IMR-90 (cell line): ENCODE measurements at regions not wholly inside any gene's neighbourhood (a gene's known extent, or its start where the extent isn't known, plus 50 kb on each side); places are given as distances from the start of the nearest gene placed in this dataset.

ENCODE experiments used
- ATAC-seq: fragments of 200-7000 bp; cut with Tn5 transposase; 2 replicates; pipeline ENCODE4 v1.9.1; 2020; ENCODE audit warnings: low read depth, mild to moderate bottlenecking, moderate library complexity
- BruUV-seq: library from RNA; stranded (reverse); fragments of 400-500 nt; replicated peaks from 2 replicates; lab custom pipeline; 2021; lab: Mats Ljungman, UMichigan
- CTCF ChIA-PET: fragments of 300-600 bp; formaldehyde crosslinking; extraction: SDS; loops from one replicate; lab custom pipeline; 2021; ENCODE audit warnings: antibody characterized with exemption; lab: Yijun Ruan, JAX
- POLR2A ChIA-PET: fragments of 300-600 bp; sonication (Branson Sonifier 250); formaldehyde crosslinking; loops from one replicate; lab custom pipeline; 2022; ENCODE audit warnings: antibody characterized with exemption; ENCODE audit not compliant: unreplicated experiment; lab: Charles Lee
- DNase-seq: peaks from one replicate; pipeline ENCODE4 v3.0.0; 2013
- H2AFZ ChIP-seq: replicated peaks from 2 replicates; pipeline ENCODE3; 2013; ENCODE audit warnings: low read length, mild to moderate bottlenecking; ENCODE audit not compliant: poor library complexity
- H2AK5ac ChIP-seq: 2 replicates; pipeline ENCODE4 v1.6.1; 2013; ENCODE audit warnings: low read depth, low read length, inconsistent platforms
- H2AK9ac ChIP-seq: replicated peaks from 2 replicates; pipeline ENCODE3; 2013; ENCODE audit warnings: mild to moderate bottlenecking, low read depth, low read length, moderate library complexity; ENCODE audit not compliant: poor library complexity
- H2BK120ac ChIP-seq: 2 replicates; pipeline ENCODE4 v1.6.1; 2013; ENCODE audit warnings: low read depth, low read length, inconsistent platforms
- H2BK15ac ChIP-seq: 3 replicates; pipeline ENCODE4 v1.6.1; 2013; ENCODE audit warnings: low read depth, low read length, inconsistent platforms
- H2BK20ac ChIP-seq: 2 replicates; pipeline ENCODE4 v1.6.1; 2013; ENCODE audit warnings: low read depth, mild to moderate bottlenecking, inconsistent platforms, low read length, moderate library complexity
- H2BK5ac ChIP-seq: 2 replicates; pipeline ENCODE4 v1.6.1; 2013; ENCODE audit warnings: mild to moderate bottlenecking, low read depth, low read length, inconsistent platforms; ENCODE audit not compliant: poor library complexity, severe bottlenecking
- H3K14ac ChIP-seq: replicated peaks from 2 replicates; pipeline ENCODE4 v1.6.1; 2013; ENCODE audit warnings: low read depth, low read length, inconsistent platforms
- H3K18ac ChIP-seq: 2 replicates; pipeline ENCODE4 v1.6.1; 2013; ENCODE audit warnings: low read depth, low read length, control low read depth
- H3K23ac ChIP-seq: 2 replicates; pipeline ENCODE4 v1.6.1; 2013; ENCODE audit warnings: low read depth, low read length, inconsistent platforms
- H3K27ac ChIP-seq: 2 replicates; pipeline ENCODE4 v1.5.1; 2013; ENCODE audit warnings: mild to moderate bottlenecking, control low read depth, low read length; ENCODE audit not compliant: insufficient read depth
- H3K27me3 ChIP-seq: 2 replicates; pipeline ENCODE4 v1.6.1; 2013; ENCODE audit warnings: low read length; ENCODE audit not compliant: control insufficient read depth, insufficient read depth
- H3K36me3 ChIP-seq: 2 replicates; pipeline ENCODE4 v1.6.1; 2013; ENCODE audit warnings: low read length, mixed read lengths; ENCODE audit not compliant: control insufficient read depth, insufficient read depth
- H3K4ac ChIP-seq: 2 replicates; pipeline ENCODE4 v1.6.1; 2013; ENCODE audit warnings: low read depth, low read length, inconsistent platforms
- H3K4me1 ChIP-seq: 2 replicates; pipeline ENCODE4 v1.6.1; 2013; ENCODE audit warnings: low read length, mixed read lengths; ENCODE audit not compliant: control insufficient read depth, insufficient read depth
- H3K4me2 ChIP-seq: 2 replicates; pipeline ENCODE4 v1.6.1; 2013; ENCODE audit warnings: low read depth, mild to moderate bottlenecking, control low read depth, low read length, moderate library complexity
- H3K4me3 ChIP-seq: 2 replicates; pipeline ENCODE4 v1.5.1; 2013; ENCODE audit warnings: low read depth, mild to moderate bottlenecking, control low read depth, low read length, moderate library complexity; ENCODE audit not compliant: insufficient read depth
- H3K56ac ChIP-seq: 2 replicates; pipeline ENCODE4 v1.6.1; 2013; ENCODE audit warnings: low read length, inconsistent platforms; ENCODE audit not compliant: insufficient read depth; ENCODE audit errors: extremely low read depth
- H3K79me1 ChIP-seq, 2 experiments: 2 replicates each; pipeline ENCODE4 v1.6.1; 2013; ENCODE audit warnings: low read length in 2 of 2, inconsistent platforms in 1 of 2, low read depth in 1 of 2
- H3K9ac ChIP-seq: 2 replicates; pipeline ENCODE4 v1.6.1; 2013; ENCODE audit warnings: low read depth, low read length, control low read depth
- H3K9me1 ChIP-seq: 2 replicates; pipeline ENCODE4 v1.6.1; 2013; ENCODE audit warnings: low read length, inconsistent platforms; ENCODE audit not compliant: insufficient read depth
- H3K9me3 ChIP-seq: 2 replicates; pipeline ENCODE4 v1.6.1; 2013; ENCODE audit warnings: low read length; ENCODE audit not compliant: control insufficient read depth, insufficient read depth
- H4K20me1 ChIP-seq: 2 replicates; pipeline ENCODE4 v1.6.1; 2013; ENCODE audit warnings: low read length, inconsistent platforms; ENCODE audit not compliant: insufficient read depth
- H4K5ac ChIP-seq: 2 replicates; pipeline ENCODE4 v1.6.1; 2013; ENCODE audit warnings: mild to moderate bottlenecking, low read depth, low read length, control low read depth
- H4K8ac ChIP-seq, 2 experiments: 2 replicates each; pipeline ENCODE4 v1.6.1; 2013; ENCODE audit warnings: low read depth in 2 of 2, low read length in 2 of 2, control low read depth in 1 of 2, inconsistent platforms in 1 of 2
- H4K91ac ChIP-seq: 2 replicates; pipeline ENCODE4 v1.6.1; 2013; ENCODE audit warnings: low read depth, low read length, inconsistent platforms; ENCODE audit not compliant: insufficient read depth
- BHLHE40 ChIP-seq: fragments of 150-350 bp; IDR thresholded peaks from 2 replicates; pipeline ENCODE4 v1.6.1; 2016; ENCODE audit warnings: mild to moderate bottlenecking, low read depth, low read length
- CEBPB ChIP-seq: IDR thresholded peaks from 2 replicates; pipeline ENCODE4 v1.6.1; 2012; ENCODE audit warnings: low read depth, low read length, improper control_type of control experiment
- CHD1 ChIP-seq: IDR thresholded peaks from 2 replicates; pipeline ENCODE4 v1.6.1; 2012; ENCODE audit warnings: low read depth, low read length, improper control_type of control experiment
- ELK1 ChIP-seq: fragments of 150-350 bp; IDR thresholded peaks from 2 replicates; pipeline ENCODE4 v1.6.1; 2016; ENCODE audit warnings: low read depth, mild to moderate bottlenecking, low read length, moderate library complexity, borderline replicate concordance
- FOS ChIP-seq: fragments of 150-350 bp; IDR thresholded peaks from 2 replicates; pipeline ENCODE4 v1.6.1; 2016; ENCODE audit warnings: low read depth, low read length
- MAFK ChIP-seq: IDR thresholded peaks from 2 replicates; pipeline ENCODE4 v1.6.1; 2012; ENCODE audit warnings: low read depth, low read length, improper control_type of control experiment
- MAZ ChIP-seq: IDR thresholded peaks from 2 replicates; pipeline ENCODE4 v1.6.1; 2012; ENCODE audit warnings: low read depth, mild to moderate bottlenecking, low read length, improper control_type of control experiment, moderate library complexity, borderline replicate concordance
- MXI1 ChIP-seq: IDR thresholded peaks from 2 replicates; pipeline ENCODE4 v1.6.1; 2012; ENCODE audit warnings: low read depth, mild to moderate bottlenecking, low read length, moderate library complexity, borderline replicate concordance
- NFE2L2 ChIP-seq: fragments of 150-350 bp; IDR thresholded peaks from 2 replicates; pipeline ENCODE4 v1.6.1; 2016; ENCODE audit warnings: low read depth, mild to moderate bottlenecking, low read length
- POLR2A ChIP-seq: IDR thresholded peaks from 2 replicates; pipeline ENCODE4 v1.6.1; 2012; ENCODE audit warnings: mild to moderate bottlenecking, low read depth, low read length
- RAD21 ChIP-seq: IDR thresholded peaks from 2 replicates; pipeline ENCODE4 v1.6.1; 2012; ENCODE audit warnings: low read length, improper control_type of control experiment
- RCOR1 ChIP-seq: IDR thresholded peaks from 2 replicates; pipeline ENCODE4 v1.6.1; 2012; ENCODE audit warnings: mild to moderate bottlenecking, low read length, improper control_type of control experiment; ENCODE audit not compliant: insufficient replicate concordance
- RFX5 ChIP-seq: IDR thresholded peaks from 2 replicates; pipeline ENCODE4 v1.8.0; 2012; ENCODE audit warnings: low read depth, mild to moderate bottlenecking, low read length, moderate library complexity
- SMC3 ChIP-seq: fragments of 150-350 bp; IDR thresholded peaks from 2 replicates; pipeline ENCODE4 v1.6.1; 2016; ENCODE audit warnings: low read depth, mild to moderate bottlenecking, antibody characterized with exemption, low read length, moderate library complexity
- WGBS, 2 experiments: methylation state at CpG; one replicate each; pipeline versions ENCODE4 v1.1.5 to v1.1.7; 2013; ENCODE audit warnings: missing lambda C conversion rate in 2 of 2; ENCODE audit not compliant: insufficient read length in 1 of 2; ENCODE audit errors: extremely low coverage in 2 of 2; 5-methylcytosine and 5-hydroxymethylcytosine counted together
- dilution Hi-C: fragments of 300-500 bp; cut with HindIII; formaldehyde crosslinking; loops from one replicate; pipeline ENCODE4 v1.14.3; 2018; ENCODE audit warnings: low sequenced_read_pairs; ENCODE audit not compliant: unreplicated experiment
- in situ Hi-C: fragments of 300-500 bp; cut with MboI; formaldehyde crosslinking; loops from 3 replicates; pipeline ENCODE4 v1.14.3; 2019; ENCODE audit warnings: low sequenced_read_pairs, inconsistent platforms, mixed read lengths
- intact Hi-C: fragments of 100-400 bp; cut with micrococcal nuclease; formaldehyde crosslinking; loops from 2 replicates; pipeline ENCODE4 v1.10.0; 2022
- TF ChIP-seq, protein P1 (sequence below): conservative IDR thresholded peaks from 2 replicates; pipeline ENCODE4 v1.5.1; 2012; ENCODE audit warnings: mild to moderate bottlenecking, low read depth, low read length, improper control_type of control experiment
- TF ChIP-seq, protein P2 (sequence below): fragments of 150-350 bp; IDR thresholded peaks from 2 replicates; pipeline ENCODE4 v1.6.1; 2017; ENCODE audit warnings: mild to moderate bottlenecking, antibody characterized with exemption, low read length, low read depth

GRCh38 chr5:133865113-133865512 is 103.3 kb downstream of the C5orf15 start:
- H3K9ac ChIP-seq, result no peak overlapping the region
- H4K5ac ChIP-seq, result no peak overlapping the region
- H3K4ac ChIP-seq, result no peak overlapping the region
- in situ Hi-C loops (no loop called here), intact Hi-C loops (loop anchor here (5.0 kb wide), 1 partner anchor 313 kb away; no protein-coding TSS in a partner anchor), dilution Hi-C loops (no loop called here)
- ChIA-PET CTCF (no interaction called here), POLR2A (no interaction called here)
- H3K4me1 ChIP-seq, result no peaks in the 10 kb centered on the region
- no peaks in the 10 kb centered on the region for H3K9me3 ChIP-seq
- no peak overlapping the region for H3K14ac ChIP-seq
- H3K23ac ChIP-seq, result no peak overlapping the region
- DNase-seq (no peak), ATAC-seq (no peak)
- H2BK120ac ChIP-seq, result no peak overlapping the region
- H3K79me1 ChIP-seq, result no peaks in the 10 kb centered on the region
- no peak overlapping the region for H3K27ac ChIP-seq
- no peak overlapping the region for H3K56ac ChIP-seq
- H2AK5ac ChIP-seq, result no peak overlapping the region
- no peak overlapping the region for H3K18ac ChIP-seq
- H3K27me3 ChIP-seq, result peaks cover 26% of the 10 kb centered on the region
- no peak overlapping the region for H2AK9ac ChIP-seq
- no peak overlapping the region for H4K8ac ChIP-seq
- TF ChIP-seq MAZ, result no peak
- TF ChIP-seq MAFK, result no peak
- TF ChIP-seq RFX5, result no peak
- TF ChIP-seq RAD21, result no peak
- TF ChIP-seq MXI1, result no peak
- TF ChIP-seq CHD1, result no peak
- TF ChIP-seq RCOR1, result no peak
- TF ChIP-seq BHLHE40, result no peak
- TF ChIP-seq ELK1, result no peak
- TF ChIP-seq, protein P1, sequence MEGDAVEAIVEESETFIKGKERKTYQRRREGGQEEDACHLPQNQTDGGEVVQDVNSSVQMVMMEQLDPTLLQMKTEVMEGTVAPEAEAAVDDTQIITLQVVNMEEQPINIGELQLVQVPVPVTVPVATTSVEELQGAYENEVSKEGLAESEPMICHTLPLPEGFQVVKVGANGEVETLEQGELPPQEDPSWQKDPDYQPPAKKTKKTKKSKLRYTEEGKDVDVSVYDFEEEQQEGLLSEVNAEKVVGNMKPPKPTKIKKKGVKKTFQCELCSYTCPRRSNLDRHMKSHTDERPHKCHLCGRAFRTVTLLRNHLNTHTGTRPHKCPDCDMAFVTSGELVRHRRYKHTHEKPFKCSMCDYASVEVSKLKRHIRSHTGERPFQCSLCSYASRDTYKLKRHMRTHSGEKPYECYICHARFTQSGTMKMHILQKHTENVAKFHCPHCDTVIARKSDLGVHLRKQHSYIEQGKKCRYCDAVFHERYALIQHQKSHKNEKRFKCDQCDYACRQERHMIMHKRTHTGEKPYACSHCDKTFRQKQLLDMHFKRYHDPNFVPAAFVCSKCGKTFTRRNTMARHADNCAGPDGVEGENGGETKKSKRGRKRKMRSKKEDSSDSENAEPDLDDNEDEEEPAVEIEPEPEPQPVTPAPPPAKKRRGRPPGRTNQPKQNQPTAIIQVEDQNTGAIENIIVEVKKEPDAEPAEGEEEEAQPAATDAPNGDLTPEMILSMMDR, result no peak
- TF ChIP-seq, protein P2, sequence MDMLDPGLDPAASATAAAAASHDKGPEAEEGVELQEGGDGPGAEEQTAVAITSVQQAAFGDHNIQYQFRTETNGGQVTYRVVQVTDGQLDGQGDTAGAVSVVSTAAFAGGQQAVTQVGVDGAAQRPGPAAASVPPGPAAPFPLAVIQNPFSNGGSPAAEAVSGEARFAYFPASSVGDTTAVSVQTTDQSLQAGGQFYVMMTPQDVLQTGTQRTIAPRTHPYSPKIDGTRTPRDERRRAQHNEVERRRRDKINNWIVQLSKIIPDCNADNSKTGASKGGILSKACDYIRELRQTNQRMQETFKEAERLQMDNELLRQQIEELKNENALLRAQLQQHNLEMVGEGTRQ, result no peak
- TF ChIP-seq SMC3, result no peak
- TF ChIP-seq CEBPB, result no peak
- no peak for TF ChIP-seq POLR2A
- no peak for TF ChIP-seq NFE2L2
- TF ChIP-seq FOS, result no peak
- H4K91ac ChIP-seq, result no peak overlapping the region
- no peak overlapping the region for H2BK20ac ChIP-seq
- no peak overlapping the region for H2AFZ ChIP-seq
- BruUV-seq, result no TSS peak
- no peak overlapping the region for H2BK15ac ChIP-seq
- H4K20me1 ChIP-seq, result no peaks in the 10 kb centered on the region
- no peak overlapping the region for H3K4me2 ChIP-seq
- H2BK5ac ChIP-seq, result no peak overlapping the region
- H3K4me3 ChIP-seq, result no peak overlapping the region
- no peaks in the 10 kb centered on the region for H3K36me3 ChIP-seq
- no peaks in the 10 kb centered on the region; the same call in 1 of the 2 replicates for H3K9me1 ChIP-seq
- WGBS, 2 experiments, result 20% methylated on average over 1 of the region's 5 CpGs; no CpG with 5 or more reads in 1 of the 2 experiments
